H9 (cell line): ENCODE measurements at regions not wholly inside any gene's neighbourhood (a gene's known extent, or its start where the extent isn't known, plus 50 kb on each side); places are given as distances from the start of the nearest gene placed in this dataset.
"Not testable (repeated sequence)": the region's sequence is repeated elsewhere in the genome, so short reads cannot be mapped to it uniquely, and the experiment has no call there.

Experiments
- DNase-seq: peaks from one replicate; pipeline ENCODE4 v3.0.0-alpha.2; 2017
- H2AFZ ChIP-seq: one replicate; pipeline ENCODE4 v1.6.1; 2013; ENCODE audit warnings: mild to moderate bottlenecking, low read length, control low read depth, moderate library complexity
- H2AK5ac ChIP-seq: 2 replicates; pipeline ENCODE4 v1.6.1; 2013; ENCODE audit warnings: low read length, control low read depth, mixed read lengths; ENCODE audit not compliant: insufficient read length
- H2BK120ac ChIP-seq: one replicate; pipeline ENCODE4 v1.6.1; 2013; ENCODE audit warnings: low read depth, mild to moderate bottlenecking, low read length, control low read depth, inconsistent platforms; ENCODE audit not compliant: poor library complexity, severe bottlenecking
- H2BK12ac ChIP-seq: 2 replicates; pipeline ENCODE4 v1.6.1; 2013; ENCODE audit warnings: low read length, control low read depth, mixed read lengths, low read depth; ENCODE audit not compliant: insufficient read length
- H2BK15ac ChIP-seq: 2 replicates; pipeline ENCODE4 v1.6.1; 2013; ENCODE audit warnings: low read depth, low read length, control low read depth
- H2BK20ac ChIP-seq: one replicate; pipeline ENCODE4 v1.6.1; 2013; ENCODE audit warnings: low read depth, mild to moderate bottlenecking, low read length, control low read depth, inconsistent platforms; ENCODE audit not compliant: poor library complexity, severe bottlenecking
- H2BK5ac ChIP-seq: 2 replicates; pipeline ENCODE4 v1.6.1; 2013; ENCODE audit warnings: low read length, control low read depth, mixed read lengths; ENCODE audit not compliant: insufficient read length
- H3K14ac ChIP-seq: 2 replicates; pipeline ENCODE4 v1.6.1; 2013; ENCODE audit warnings: low read length, control low read depth; ENCODE audit not compliant: insufficient read depth
- H3K18ac ChIP-seq: 2 replicates; pipeline ENCODE4 v1.6.1; 2013; ENCODE audit warnings: low read depth, mild to moderate bottlenecking, mixed read lengths, low read length, control low read depth; ENCODE audit not compliant: insufficient read length
- H3K23ac ChIP-seq: 2 replicates; pipeline ENCODE4 v1.6.1; 2013; ENCODE audit warnings: low read length, control low read depth, mixed read lengths, low read depth; ENCODE audit not compliant: insufficient read length
- H3K23me2 ChIP-seq: 2 replicates; pipeline ENCODE4 v1.6.1; 2013; ENCODE audit warnings: low read depth, mild to moderate bottlenecking, mixed read lengths, low read length, control low read depth; ENCODE audit not compliant: insufficient read length, poor library complexity, severe bottlenecking
- H3K27ac ChIP-seq: 2 replicates; pipeline ENCODE4 v1.5.1; 2013; ENCODE audit warnings: low read length, control low read depth, mixed read lengths, low read depth; ENCODE audit not compliant: insufficient read length
- H3K27me3 ChIP-seq: 2 replicates; pipeline ENCODE4 v1.6.1; 2013; ENCODE audit warnings: low read length, control low read depth, inconsistent platforms; ENCODE audit not compliant: insufficient read depth
- H3K4ac ChIP-seq: 2 replicates; pipeline ENCODE4 v1.6.1; 2013; ENCODE audit warnings: low read depth, mild to moderate bottlenecking, control low read depth, inconsistent platforms, low read length, moderate library complexity
- H3K4me1 ChIP-seq: 2 replicates; pipeline ENCODE4 v1.6.1; 2013; ENCODE audit warnings: low read length, control low read depth, inconsistent platforms; ENCODE audit not compliant: insufficient read depth
- H3K4me2 ChIP-seq: 2 replicates; pipeline ENCODE4 v1.6.1; 2013; ENCODE audit warnings: low read length, control low read depth, mixed read lengths; ENCODE audit not compliant: insufficient read length, insufficient read depth
- H3K56ac ChIP-seq: 2 replicates; pipeline ENCODE4 v1.6.1; 2013; ENCODE audit warnings: low read depth, mild to moderate bottlenecking, mixed read lengths, low read length, control low read depth; ENCODE audit not compliant: insufficient read length
- H3K79me1 ChIP-seq: 2 replicates; pipeline ENCODE4 v1.6.1; 2013; ENCODE audit warnings: low read depth, mild to moderate bottlenecking, moderate library complexity, low read length, control low read depth, inconsistent platforms; ENCODE audit not compliant: insufficient read depth, poor library complexity, severe bottlenecking
- H3K79me2 ChIP-seq: 2 replicates; pipeline ENCODE4 v1.6.1; 2013; ENCODE audit warnings: low read length, control low read depth, inconsistent platforms; ENCODE audit not compliant: insufficient read depth
- H3K9ac ChIP-seq: 2 replicates; pipeline ENCODE4 v1.6.1; 2013; ENCODE audit warnings: low read length, control low read depth, mixed read lengths; ENCODE audit not compliant: insufficient read length; ENCODE audit errors: extremely low read depth
- H3K9me3 ChIP-seq: one replicate; pipeline ENCODE4 v1.6.1; 2013; ENCODE audit warnings: low read depth, low read length, inconsistent platforms; ENCODE audit not compliant: control insufficient read depth
- H3T11ph ChIP-seq: one replicate; pipeline ENCODE4 v1.6.1; 2013; ENCODE audit warnings: mild to moderate bottlenecking, low read length, control low read depth, inconsistent platforms
- H4K20me1 ChIP-seq: one replicate; pipeline ENCODE4 v1.6.1; 2013; ENCODE audit not compliant: control insufficient read depth, insufficient read length, insufficient read depth
- H4K5ac ChIP-seq: 2 replicates; pipeline ENCODE4 v1.6.1; 2013; ENCODE audit warnings: low read depth, mild to moderate bottlenecking, mixed read lengths, low read length, control low read depth; ENCODE audit not compliant: insufficient read length
- H4K8ac ChIP-seq: replicated peaks from 2 replicates; pipeline ENCODE4 v1.6.1; 2013; ENCODE audit warnings: low read length, control low read depth, mixed read lengths, low read depth; ENCODE audit not compliant: insufficient read length
- H4K91ac ChIP-seq: 2 replicates; pipeline ENCODE4 v1.6.1; 2013; ENCODE audit warnings: low read depth, mild to moderate bottlenecking, moderate library complexity, mixed read lengths, low read length, control low read depth; ENCODE audit not compliant: insufficient read length
- H3K27ac Mint-ChIP-seq, 3 experiments: 2 replicates in 2 of 3; 3 replicates in 1 of 3; pipeline ENCODE4 v1.8.0; 2020 to 2021; ENCODE audit warnings: mixed read lengths in 3 of 3, mild to moderate bottlenecking in 1 of 3, moderate library complexity in 1 of 3
- H3K27me3 Mint-ChIP-seq: 2 replicates; pipeline ENCODE4 v1.8.0; 2021; ENCODE audit warnings: low read depth, mild to moderate bottlenecking, moderate library complexity, mixed read lengths
- H3K36me3 Mint-ChIP-seq, 3 experiments: 2 replicates in 2 of 3; 3 replicates in 1 of 3; pipeline ENCODE4 v1.8.0; 2020 to 2021; ENCODE audit warnings: low read depth in 3 of 3, mixed read lengths in 3 of 3; ENCODE audit not compliant: insufficient read depth in 1 of 3
- H3K4me1 Mint-ChIP-seq, 2 experiments: 2 replicates each; pipeline ENCODE4 v1.8.0; 2020; ENCODE audit warnings: mixed read lengths in 2 of 2
- H3K4me3 Mint-ChIP-seq, 2 experiments: 2 replicates in 1 of 2; 3 replicates in 1 of 2; pipeline ENCODE4 v1.8.0; 2020 to 2021; ENCODE audit warnings: mild to moderate bottlenecking in 2 of 2, mixed read lengths in 2 of 2, moderate library complexity in 1 of 2
- H3K9me3 Mint-ChIP-seq, 2 experiments: 2 replicates in 1 of 2; 3 replicates in 1 of 2; pipeline ENCODE4 v1.8.0; 2020; ENCODE audit warnings: mild to moderate bottlenecking in 2 of 2, mixed read lengths in 2 of 2, moderate library complexity in 1 of 2
- WGBS: extraction: QIAGEN DNeasy Blood & Tissue Kit; methylation state at CpG from one replicate; pipeline ENCODE4 v1.1.7; 2013; ENCODE audit warnings: missing lambda C conversion rate, low lambda C conversion rate, mixed read lengths; ENCODE audit not compliant: insufficient read length; ENCODE audit errors: extremely low coverage; 5-methylcytosine and 5-hydroxymethylcytosine counted together

- H3K4me1 ChIP-seq, H2BK20ac ChIP-seq, H2BK15ac ChIP-seq, H3K23me2 ChIP-seq, H2AK5ac ChIP-seq, H3K56ac ChIP-seq, H3K79me1 ChIP-seq, H3K36me3 Mint-ChIP-seq, DNase-seq, H2BK12ac ChIP-seq, H3K23ac ChIP-seq, H3K79me2 ChIP-seq, H4K20me1 ChIP-seq, H3K9ac ChIP-seq, H3K9me3 ChIP-seq, H4K8ac ChIP-seq, H3K27me3 Mint-ChIP-seq, H2BK120ac ChIP-seq, H3K18ac ChIP-seq, H3K27ac Mint-ChIP-seq, H3K4ac ChIP-seq, H4K5ac ChIP-seq, H3T11ph ChIP-seq, H3K27me3 ChIP-seq, H2AFZ ChIP-seq, H2BK5ac ChIP-seq, H3K14ac ChIP-seq, H4K91ac ChIP-seq, H3K4me3 Mint-ChIP-seq, H3K4me2 ChIP-seq, H3K27ac ChIP-seq: not testable (repeated sequence)
- WGBS: no CpG with 5 or more reads among the region's 2 CpGs
- Mint-ChIP-seq H3K4me1 (peaks cover 3 to 14% of the 10 kb centered on the region in 2 experiments; a peak in 3 of 4 replicates), H3K9me3 (peaks cover 7 to 36% of the 10 kb centered on the region in 2 experiments)
Measured at GRCh38 chr3:90202931-90203330, 1095.5 kb downstream of the EPHA3 start.

GRCh38 chr3:90206482-90206881 is 1099.1 kb downstream of the EPHA3 start:
- not testable (repeated sequence) for H3K4me3 Mint-ChIP-seq, H3K9ac ChIP-seq, H2BK12ac ChIP-seq, H3K56ac ChIP-seq, H2AFZ ChIP-seq, H3T11ph ChIP-seq, H3K27ac Mint-ChIP-seq, H2BK15ac ChIP-seq, H3K27me3 Mint-ChIP-seq, H4K91ac ChIP-seq, H3K4ac ChIP-seq, H3K4me1 ChIP-seq, H3K9me3 ChIP-seq, H3K36me3 Mint-ChIP-seq, H3K14ac ChIP-seq, H3K4me2 ChIP-seq, H3K27ac ChIP-seq, DNase-seq, H2BK20ac ChIP-seq, H3K23me2 ChIP-seq, H3K18ac ChIP-seq, H3K27me3 ChIP-seq, H3K79me2 ChIP-seq, H2BK5ac ChIP-seq, H2BK120ac ChIP-seq, H2AK5ac ChIP-seq, H4K8ac ChIP-seq, H4K5ac ChIP-seq, H3K23ac ChIP-seq, H3K79me1 ChIP-seq, H4K20me1 ChIP-seq
- H3K4me1 Mint-ChIP-seq: peaks cover 3 to 14% of the 10 kb centered on the region in 2 experiments; a peak in 3 of 4 replicates
- H3K9me3 Mint-ChIP-seq: peaks cover 10 to 42% of the 10 kb centered on the region in 2 experiments
- WGBS: no CpG with 5 or more reads among the region's 2 CpGs
